ENCODE measurements at regions not wholly inside any gene's neighbourhood (a gene's known extent, or its start where the extent isn't known, plus 50 kb on each side); places are given as distances from the start of the nearest gene placed in this dataset.

DNA sequence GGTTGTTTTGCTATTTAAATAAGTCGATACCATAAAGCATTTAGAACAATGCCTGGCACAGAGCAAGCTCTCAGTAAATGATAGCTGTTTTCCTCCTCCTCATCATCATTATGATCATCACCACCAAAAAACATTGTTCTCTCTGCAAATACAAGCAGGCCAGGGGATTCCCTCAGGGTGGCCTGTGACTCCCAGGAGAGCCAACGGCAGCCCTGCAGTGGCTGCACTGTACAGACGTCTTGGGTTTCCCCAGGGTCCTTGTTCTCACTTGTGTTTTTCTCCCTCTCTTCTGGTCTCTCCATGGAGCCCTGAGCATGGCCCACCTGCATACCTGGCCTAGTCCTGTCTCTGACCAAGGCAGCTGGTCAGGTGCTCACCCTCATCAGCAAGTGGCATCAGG is 290.9 kb upstream of the PWP1 start:
- ATAC-seq (no peak), DNase-seq (no peak)
- TF ChIP-seq EZH2phosphoT487 (IDR thresholded peaks at IDR 0.05; ENCODE audit: borderline replicate concordance, low read length), result no peak
- no peak for TF ChIP-seq EZH2 (IDR thresholded peaks at IDR 0.05; ENCODE audit: low read length, unreplicated experiment)
- TF ChIP-seq, protein P1, sequence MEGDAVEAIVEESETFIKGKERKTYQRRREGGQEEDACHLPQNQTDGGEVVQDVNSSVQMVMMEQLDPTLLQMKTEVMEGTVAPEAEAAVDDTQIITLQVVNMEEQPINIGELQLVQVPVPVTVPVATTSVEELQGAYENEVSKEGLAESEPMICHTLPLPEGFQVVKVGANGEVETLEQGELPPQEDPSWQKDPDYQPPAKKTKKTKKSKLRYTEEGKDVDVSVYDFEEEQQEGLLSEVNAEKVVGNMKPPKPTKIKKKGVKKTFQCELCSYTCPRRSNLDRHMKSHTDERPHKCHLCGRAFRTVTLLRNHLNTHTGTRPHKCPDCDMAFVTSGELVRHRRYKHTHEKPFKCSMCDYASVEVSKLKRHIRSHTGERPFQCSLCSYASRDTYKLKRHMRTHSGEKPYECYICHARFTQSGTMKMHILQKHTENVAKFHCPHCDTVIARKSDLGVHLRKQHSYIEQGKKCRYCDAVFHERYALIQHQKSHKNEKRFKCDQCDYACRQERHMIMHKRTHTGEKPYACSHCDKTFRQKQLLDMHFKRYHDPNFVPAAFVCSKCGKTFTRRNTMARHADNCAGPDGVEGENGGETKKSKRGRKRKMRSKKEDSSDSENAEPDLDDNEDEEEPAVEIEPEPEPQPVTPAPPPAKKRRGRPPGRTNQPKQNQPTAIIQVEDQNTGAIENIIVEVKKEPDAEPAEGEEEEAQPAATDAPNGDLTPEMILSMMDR (conservative IDR thresholded peaks at IDR 0.05; ENCODE audit: low read depth, low read length), result no peak
- Histone ChIP-seq H3K9me3 (ENCODE audit: low read length) (0 out of 2 replicates have a peak, but pooled peaks cover 4% of the 10 kb centered on the region), H3K4me3 (ENCODE audit: low read length) (no peak overlapping the region), H3K27ac (ENCODE audit: low read length) (no peak overlapping the region), H3K9ac (ENCODE audit: low read length) (no peak overlapping the region), H2AFZ (ENCODE audit: low read length) (no peak overlapping the region), H3K4me1 (ENCODE audit: insufficient read depth, low read length) (peaks cover 32% of the 10 kb centered on the region), H3K79me2 (ENCODE audit: low read length) (peaks cover 12% of the 10 kb centered on the region), H3K36me3 (ENCODE audit: low read depth, low read length) (no peaks in the 10 kb centered on the region), H3K4me2 (ENCODE audit: low read length) (no peak overlapping the region), H3F3A (ENCODE audit: low read length, unreplicated experiment) (no peaks in the 10 kb centered on the region), H4K20me1 (ENCODE audit: low read length) (no peaks in the 10 kb centered on the region), H3K27me3 (ENCODE audit: low read length) (no peaks in the 10 kb centered on the region), H3K9me2 (replicated peaks; ENCODE audit: low read length) (no peaks in the 10 kb centered on the region)
- no TSS peak for BruUV-seq (replicated peaks)
- CTCF ChIA-PET, result no interaction called here
- POLR2A ChIA-PET (ENCODE audit: unreplicated experiment), result no interaction called here
- intact Hi-C loops (cut with micrococcal nuclease), result no loop called here

DNA sequence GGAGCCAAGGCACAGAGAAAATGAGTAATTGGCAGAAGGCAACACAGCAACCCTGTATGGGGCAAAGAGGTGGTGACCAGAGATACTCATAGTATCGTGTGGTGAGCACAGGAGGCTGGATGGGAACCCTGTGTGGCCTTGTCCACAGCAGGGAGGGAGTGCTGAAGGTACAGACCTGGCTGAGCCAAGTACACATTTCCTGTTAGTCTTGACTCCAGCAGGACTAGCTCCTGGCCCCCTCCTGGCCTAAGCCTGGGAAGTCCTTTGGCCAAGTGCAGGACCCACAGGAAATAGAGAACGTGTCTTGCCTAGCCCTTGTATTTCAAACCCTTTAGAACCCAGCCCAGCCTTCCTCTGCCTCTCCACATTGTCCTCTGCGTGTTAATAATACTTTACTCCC is 289.8 kb upstream of the PWP1 start:
- no peak overlapping the region for H3K4me2 ChIP-seq (ENCODE audit: low read length)
- no peak overlapping the region for H2AFZ ChIP-seq (ENCODE audit: low read length)
- no peaks in the 10 kb centered on the region for H4K20me1 ChIP-seq (ENCODE audit: low read length)
- TF ChIP-seq EZH2phosphoT487 (IDR thresholded peaks at IDR 0.05; ENCODE audit: borderline replicate concordance, low read length) (no peak), EZH2 (IDR thresholded peaks at IDR 0.05; ENCODE audit: low read length, unreplicated experiment) (no peak)
- TF ChIP-seq, protein P1 (conservative IDR thresholded peaks at IDR 0.05; ENCODE audit: low read depth, low read length), result no peak
- H3F3A ChIP-seq (ENCODE audit: low read length, unreplicated experiment), result no peaks in the 10 kb centered on the region
- no peak overlapping the region for H3K27ac ChIP-seq (ENCODE audit: low read length)
- no peaks in the 10 kb centered on the region for H3K9me2 ChIP-seq (replicated peaks; ENCODE audit: low read length)
- BruUV-seq (replicated peaks), result no TSS peak
- intact Hi-C loops (cut with micrococcal nuclease), result no loop called here
- H3K27me3 ChIP-seq (ENCODE audit: low read length), result no peaks in the 10 kb centered on the region
- ChIA-PET CTCF (no interaction called here), POLR2A (ENCODE audit: unreplicated experiment) (no interaction called here)
- H3K4me3 ChIP-seq (ENCODE audit: low read length), result no peak overlapping the region
- H3K9ac ChIP-seq (ENCODE audit: low read length), result no peak overlapping the region
- peaks cover 12% of the 10 kb centered on the region for H3K79me2 ChIP-seq (ENCODE audit: low read length)
- no peaks in the 10 kb centered on the region for H3K36me3 ChIP-seq (ENCODE audit: low read depth, low read length)
- H3K4me1 ChIP-seq (ENCODE audit: insufficient read depth, low read length), result peaks cover 32% of the 10 kb centered on the region
- no peaks in the 10 kb centered on the region for H3K9me3 ChIP-seq (ENCODE audit: low read length)
- ATAC-seq (no peak), DNase-seq (no peak)

DNA sequence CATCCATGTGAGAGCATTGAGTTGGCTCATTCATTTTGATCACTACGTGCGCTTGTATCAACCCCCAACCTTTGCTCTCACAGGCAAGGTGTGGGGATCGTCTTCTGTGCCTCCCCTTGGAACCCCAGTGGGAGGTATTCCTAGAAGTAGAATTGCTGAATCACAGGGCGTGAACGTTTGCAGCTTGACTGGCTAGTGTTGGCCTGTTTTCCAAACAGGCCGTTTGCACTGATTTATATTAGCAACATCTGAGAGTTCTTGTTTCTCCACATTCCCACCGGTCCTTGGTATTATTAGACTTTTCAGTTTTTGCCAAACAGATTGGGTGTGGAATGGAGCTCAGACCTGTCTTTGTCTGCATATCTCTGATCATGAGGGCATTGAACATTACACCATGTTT is 288.6 kb upstream of the PWP1 start:
- ChIA-PET CTCF (no interaction called here), POLR2A (ENCODE audit: unreplicated experiment) (no interaction called here)
- H3K27ac ChIP-seq (ENCODE audit: low read length), result peak overlapping the region; percentile 41
- no peaks in the 10 kb centered on the region for H3K27me3 ChIP-seq (ENCODE audit: low read length)
- H3K4me2 ChIP-seq (ENCODE audit: low read length), result peak overlapping the region; percentile 5
- no peaks in the 10 kb centered on the region for H3K36me3 ChIP-seq (ENCODE audit: low read depth, low read length)
- no peak overlapping the region for H3K9ac ChIP-seq (ENCODE audit: low read length)
- H4K20me1 ChIP-seq (ENCODE audit: low read length), result no peaks in the 10 kb centered on the region
- H3K4me3 ChIP-seq (ENCODE audit: low read length), result no peak overlapping the region
- H3K79me2 ChIP-seq (ENCODE audit: low read length), result peaks cover 12% of the 10 kb centered on the region
- no peaks in the 10 kb centered on the region for H3K9me3 ChIP-seq (ENCODE audit: low read length)
- H3K4me1 ChIP-seq (ENCODE audit: insufficient read depth, low read length), result peaks cover 32% of the 10 kb centered on the region
- ATAC-seq (no peak), DNase-seq (peak; percentile 56)
- H2AFZ ChIP-seq (ENCODE audit: low read length), result peak overlapping the region; percentile 31; the same call in 1 of the 2 replicates
- intact Hi-C loops (cut with micrococcal nuclease), result no loop called here
- TF ChIP-seq EZH2 (IDR thresholded peaks at IDR 0.05; ENCODE audit: low read length, unreplicated experiment) (no peak), EZH2phosphoT487 (IDR thresholded peaks at IDR 0.05; ENCODE audit: borderline replicate concordance, low read length) (no peak)
- TF ChIP-seq, protein P1 (conservative IDR thresholded peaks at IDR 0.05; ENCODE audit: low read depth, low read length), result no peak
- BruUV-seq (replicated peaks), result no TSS peak
- no peaks in the 10 kb centered on the region for H3K9me2 ChIP-seq (replicated peaks; ENCODE audit: low read length)
- no peaks in the 10 kb centered on the region for H3F3A ChIP-seq (ENCODE audit: low read length, unreplicated experiment)

Data from PC-3 (cell line).